HepG2 (cell line): ENCODE measurements at regions not wholly inside any gene's neighbourhood (a gene's known extent, or its start where the extent isn't known, plus 50 kb on each side); places are given as distances from the start of the nearest gene placed in this dataset.

ENCODE experiments used
- ATF3 ChIP-seq: sonication (generic); formaldehyde crosslinking; IDR thresholded peaks from 2 replicates; pipeline ENCODE4 v1.4.0; 2020; ENCODE audit warnings: missing genetic modification reagents
- MATR3 ChIP-seq: sonication (generic); formaldehyde crosslinking; IDR thresholded peaks from 2 replicates; pipeline ENCODE4 v1.4.0; 2020; ENCODE audit warnings: missing genetic modification reagents
- NFE2L2 ChIP-seq: fragments of 150-350 bp; IDR thresholded peaks from 2 replicates; pipeline ENCODE4 v1.6.1; 2014; ENCODE audit warnings: low read length
- SMAD1 ChIP-seq: sonication (generic); formaldehyde crosslinking; IDR thresholded peaks from 2 replicates; pipeline ENCODE4 v1.4.0; 2020; ENCODE audit warnings: missing genetic modification reagents, low read depth, mild to moderate bottlenecking, borderline replicate concordance

GRCh38 chr4:138887741-138888140, 127.8 kb upstream of the NOCT start:
- TF ChIP-seq SMAD1 (CRISPR knock-in tag), result no peak
- TF ChIP-seq MATR3, result no peak
- no peak for TF ChIP-seq NFE2L2
- no peak for TF ChIP-seq ATF3 (CRISPR knock-in tag)
